ENCODE measurements at regions not wholly inside any gene's neighbourhood (a gene's known extent, or its start where the extent isn't known, plus 50 kb on each side); places are given as distances from the start of the nearest gene placed in this dataset.
"Not testable (repeated sequence)": the region's sequence is repeated elsewhere in the genome, so short reads cannot be mapped to it uniquely, and the experiment has no call there.

GRCh38 chr16:16570874-16571273, 191.9 kb downstream of the NPIPA7 start:
- not testable (repeated sequence) for TF ChIP-seq CTCF (IDR thresholded peaks at IDR 0.05 in 4 of 5, conservative IDR thresholded peaks at IDR 0.05 in 1 of 5); POLR2A (IDR thresholded peaks at IDR 0.05)

Data from gastrocnemius medialis (tissue), 4 donors.